ENCODE measurements at regions not wholly inside any gene's neighbourhood (a gene's known extent, or its start where the extent isn't known, plus 50 kb on each side); places are given as distances from the start of the nearest gene placed in this dataset.
A peak's percentile ranks its signal among the peaks of the same experiment; 100 is the strongest.

DNA sequence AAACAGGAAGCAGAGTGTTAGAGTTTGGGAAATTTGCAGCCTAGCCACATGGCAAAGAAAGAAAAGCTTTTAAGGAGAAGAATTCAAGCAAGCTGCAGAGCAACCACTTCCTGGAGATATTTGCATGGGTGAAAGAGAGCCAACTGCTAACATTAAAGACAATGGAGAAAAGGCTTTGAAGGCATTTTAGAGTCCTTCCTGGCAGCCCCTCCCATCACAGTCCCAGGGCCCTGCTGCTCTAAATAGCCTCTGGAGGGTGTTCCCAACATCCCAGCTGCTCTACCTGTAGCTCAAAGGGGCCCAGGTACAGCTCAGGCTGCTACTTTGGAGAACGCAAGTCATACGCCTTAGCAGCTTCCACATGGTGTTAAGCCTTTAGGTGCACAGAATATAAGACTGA, 235.9 kb upstream of the FMR1 start:
- H3K4me3 ChIP-seq (ENCODE audit: low read depth, low read length), result no peak overlapping the region
- in situ Hi-C loops (cut with HindIII; ENCODE audit: low sequenced_read_pairs), result no loop called here
- TF ChIP-seq, protein P1, sequence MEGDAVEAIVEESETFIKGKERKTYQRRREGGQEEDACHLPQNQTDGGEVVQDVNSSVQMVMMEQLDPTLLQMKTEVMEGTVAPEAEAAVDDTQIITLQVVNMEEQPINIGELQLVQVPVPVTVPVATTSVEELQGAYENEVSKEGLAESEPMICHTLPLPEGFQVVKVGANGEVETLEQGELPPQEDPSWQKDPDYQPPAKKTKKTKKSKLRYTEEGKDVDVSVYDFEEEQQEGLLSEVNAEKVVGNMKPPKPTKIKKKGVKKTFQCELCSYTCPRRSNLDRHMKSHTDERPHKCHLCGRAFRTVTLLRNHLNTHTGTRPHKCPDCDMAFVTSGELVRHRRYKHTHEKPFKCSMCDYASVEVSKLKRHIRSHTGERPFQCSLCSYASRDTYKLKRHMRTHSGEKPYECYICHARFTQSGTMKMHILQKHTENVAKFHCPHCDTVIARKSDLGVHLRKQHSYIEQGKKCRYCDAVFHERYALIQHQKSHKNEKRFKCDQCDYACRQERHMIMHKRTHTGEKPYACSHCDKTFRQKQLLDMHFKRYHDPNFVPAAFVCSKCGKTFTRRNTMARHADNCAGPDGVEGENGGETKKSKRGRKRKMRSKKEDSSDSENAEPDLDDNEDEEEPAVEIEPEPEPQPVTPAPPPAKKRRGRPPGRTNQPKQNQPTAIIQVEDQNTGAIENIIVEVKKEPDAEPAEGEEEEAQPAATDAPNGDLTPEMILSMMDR (IDR thresholded peaks at IDR 0.05; ENCODE audit: low read depth, low read length), result no peak
- DNase-seq (ENCODE audit: low read depth, low spot score), result no peak

DNA sequence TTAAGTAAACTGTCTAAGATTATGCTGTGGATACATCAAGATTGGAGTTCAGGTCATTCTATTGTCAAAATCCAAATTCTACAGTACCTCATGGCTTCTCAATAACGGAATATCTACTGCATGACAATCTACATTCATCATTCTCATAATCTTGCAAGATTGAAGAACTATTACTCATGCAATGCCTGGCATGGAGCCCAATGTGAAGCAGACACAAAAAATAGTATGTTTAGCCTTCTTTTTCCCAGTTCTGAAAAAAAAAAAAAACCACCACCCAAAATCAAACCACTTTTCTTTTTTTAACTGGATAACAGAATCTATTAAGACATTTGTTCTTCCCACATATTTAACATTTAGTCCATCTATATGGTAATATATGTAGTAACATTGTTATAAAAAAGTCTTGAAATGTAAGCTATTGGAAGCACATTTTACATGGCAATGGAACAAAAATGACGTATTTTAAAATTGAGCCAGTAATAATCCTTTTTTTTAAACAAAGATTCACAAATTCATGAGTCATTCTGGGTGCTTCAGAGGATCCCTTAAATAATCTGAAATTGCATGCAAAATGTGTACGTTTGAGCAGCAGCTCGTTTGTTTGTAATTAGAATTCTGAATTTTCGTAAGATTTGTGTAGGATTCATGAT, 232.2 kb upstream of the FMR1 start:
- in situ Hi-C loops (cut with HindIII; ENCODE audit: low sequenced_read_pairs), result no loop called here
- TF ChIP-seq, protein P1 (IDR thresholded peaks at IDR 0.05; ENCODE audit: low read depth, low read length), result no peak
- H3K4me3 ChIP-seq (ENCODE audit: low read depth, low read length), result no peak overlapping the region
- DNase-seq (ENCODE audit: low read depth, low spot score), result peak; percentile 0

- TF ChIP-seq, protein P1 (IDR thresholded peaks at IDR 0.05; ENCODE audit: low read depth, low read length), result no peak
- H3K4me3 ChIP-seq (ENCODE audit: low read depth, low read length), result no peak overlapping the region
- in situ Hi-C loops (cut with HindIII; ENCODE audit: low sequenced_read_pairs), result no loop called here
- no peak for DNase-seq (ENCODE audit: low read depth, low spot score)
These were observed 231.5 kb upstream of the FMR1 start for GRCh38 chrX:147680251-147680650.

- H3K4me3 ChIP-seq (ENCODE audit: low read depth, low read length), result no peak overlapping the region
- no peak for DNase-seq (ENCODE audit: low read depth, low spot score)
- TF ChIP-seq, protein P1 (IDR thresholded peaks at IDR 0.05; ENCODE audit: low read depth, low read length), result no peak
- in situ Hi-C loops (cut with HindIII; ENCODE audit: low sequenced_read_pairs), result no loop called here
These were observed 218.2 kb upstream of the FMR1 start for GRCh38 chrX:147693511-147693910.

GRCh38 chrX:147699061-147699460, 212.7 kb upstream of the FMR1 start:
- TF ChIP-seq, protein P1 (IDR thresholded peaks at IDR 0.05; ENCODE audit: low read depth, low read length), result no peak
- in situ Hi-C loops (cut with HindIII; ENCODE audit: low sequenced_read_pairs), result no loop called here
- H3K4me3 ChIP-seq (ENCODE audit: low read depth, low read length), result no peak overlapping the region
- DNase-seq (ENCODE audit: low read depth, low spot score), result no peak

DNA sequence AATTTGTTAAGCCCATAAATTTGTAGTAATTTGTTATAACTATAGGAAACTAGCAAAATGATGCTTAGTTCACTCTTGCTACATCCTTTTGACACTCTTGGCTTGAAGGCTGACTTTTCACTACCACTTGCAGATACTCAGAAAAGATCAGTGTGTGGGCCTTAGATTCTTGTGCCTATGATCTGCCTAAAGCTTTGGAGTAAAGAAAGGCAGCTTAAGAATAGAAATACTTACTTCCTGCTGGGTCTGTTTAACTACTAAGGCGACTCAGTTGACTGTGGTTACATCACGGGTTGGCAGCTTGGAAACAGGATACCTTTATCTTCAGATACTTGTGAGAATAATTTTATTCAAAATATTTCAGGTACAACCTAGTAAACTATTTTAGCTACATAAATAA, 201.4 kb upstream of the FMR1 start:
- H3K4me3 ChIP-seq (ENCODE audit: low read depth, low read length), result no peak overlapping the region
- DNase-seq (ENCODE audit: low read depth, low spot score), result no peak
- in situ Hi-C loops (cut with HindIII; ENCODE audit: low sequenced_read_pairs), result no loop called here
- TF ChIP-seq, protein P1 (IDR thresholded peaks at IDR 0.05; ENCODE audit: low read depth, low read length), result no peak
